ENCODE measurements at regions not wholly inside any gene's neighbourhood (a gene's known extent, or its start where the extent isn't known, plus 50 kb on each side); places are given as distances from the start of the nearest gene placed in this dataset.

DNA sequence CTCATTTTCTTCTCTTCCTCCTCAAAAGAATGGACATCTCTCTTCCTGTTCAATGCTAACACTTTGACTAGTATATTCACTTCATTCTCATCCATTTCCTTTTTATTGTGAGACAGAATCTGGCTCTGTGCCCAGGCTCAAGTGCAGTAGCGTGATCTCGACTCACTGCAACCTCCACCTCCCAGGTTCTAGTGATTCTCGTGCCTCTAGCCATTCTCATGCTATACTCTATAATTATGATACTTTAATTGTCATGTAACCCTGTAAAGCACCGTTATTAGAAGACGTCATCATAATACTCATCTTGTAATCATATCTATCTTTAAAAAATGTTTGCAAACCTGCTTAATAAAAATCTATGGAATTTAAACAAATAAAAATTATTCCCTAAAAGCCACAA lies 107.0 kb downstream of the SHOX2 start:
- 54 to 59% methylated on average over 5 of the region's 5 CpGs for WGBS, 2 donors
- Histone ChIP-seq H3K27ac (no peak overlapping the region), H3K27me3 (no peaks in the 10 kb centered on the region), H3K36me3 (no peaks in the 10 kb centered on the region), H3K4me1 (no peaks in the 10 kb centered on the region), H3K4me3 (no peak overlapping the region), H3K9me3 (peaks cover 0 to 51% (median 14%) of the 10 kb centered on the region in 11 donors)
- TF ChIP-seq, protein P1, sequence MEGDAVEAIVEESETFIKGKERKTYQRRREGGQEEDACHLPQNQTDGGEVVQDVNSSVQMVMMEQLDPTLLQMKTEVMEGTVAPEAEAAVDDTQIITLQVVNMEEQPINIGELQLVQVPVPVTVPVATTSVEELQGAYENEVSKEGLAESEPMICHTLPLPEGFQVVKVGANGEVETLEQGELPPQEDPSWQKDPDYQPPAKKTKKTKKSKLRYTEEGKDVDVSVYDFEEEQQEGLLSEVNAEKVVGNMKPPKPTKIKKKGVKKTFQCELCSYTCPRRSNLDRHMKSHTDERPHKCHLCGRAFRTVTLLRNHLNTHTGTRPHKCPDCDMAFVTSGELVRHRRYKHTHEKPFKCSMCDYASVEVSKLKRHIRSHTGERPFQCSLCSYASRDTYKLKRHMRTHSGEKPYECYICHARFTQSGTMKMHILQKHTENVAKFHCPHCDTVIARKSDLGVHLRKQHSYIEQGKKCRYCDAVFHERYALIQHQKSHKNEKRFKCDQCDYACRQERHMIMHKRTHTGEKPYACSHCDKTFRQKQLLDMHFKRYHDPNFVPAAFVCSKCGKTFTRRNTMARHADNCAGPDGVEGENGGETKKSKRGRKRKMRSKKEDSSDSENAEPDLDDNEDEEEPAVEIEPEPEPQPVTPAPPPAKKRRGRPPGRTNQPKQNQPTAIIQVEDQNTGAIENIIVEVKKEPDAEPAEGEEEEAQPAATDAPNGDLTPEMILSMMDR (IDR thresholded peaks at IDR 0.05) = no peak
- intact Hi-C loops (cut with DNase I) = no loop called here
- DNase-seq = no peak
- ATAC-seq = no peak

DNA sequence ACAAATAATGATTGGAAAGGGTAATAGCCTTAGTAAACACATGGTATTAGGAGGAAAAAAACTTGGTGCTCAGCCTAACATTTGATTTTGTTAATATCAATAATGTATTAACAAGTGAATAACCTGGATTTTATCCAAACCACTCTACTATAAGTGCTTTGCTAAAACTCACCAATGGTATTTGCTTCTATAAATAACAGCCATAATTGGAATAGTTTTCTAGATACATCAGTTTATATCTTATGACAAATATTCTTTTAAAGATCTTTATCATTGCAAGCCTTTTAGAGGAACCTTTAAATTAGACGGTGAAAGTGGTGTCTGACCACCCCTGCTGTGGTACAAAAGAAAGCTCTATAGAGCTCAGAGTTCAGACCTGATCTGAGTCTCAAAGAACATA lies 123.9 kb downstream of the SHOX2 start:
- TF ChIP-seq, protein P1 (IDR thresholded peaks at IDR 0.05) = no peak
- WGBS, 2 donors = 67 to 86% methylated on average over 1 of the region's 1 CpG
- peaks cover 0 to 2% (median 0%) of the 10 kb centered on the region in 11 donors for H3K9me3 ChIP-seq
- ATAC-seq (no peak), DNase-seq (no peak)
- H3K27ac ChIP-seq = no peak overlapping the region
- H3K4me3 ChIP-seq = no peak overlapping the region
- H3K27me3 ChIP-seq = no peaks in the 10 kb centered on the region
- intact Hi-C loops (cut with DNase I) = no loop called here
- no peaks in the 10 kb centered on the region for H3K4me1 ChIP-seq
- H3K36me3 ChIP-seq = no peaks in the 10 kb centered on the region

DNA sequence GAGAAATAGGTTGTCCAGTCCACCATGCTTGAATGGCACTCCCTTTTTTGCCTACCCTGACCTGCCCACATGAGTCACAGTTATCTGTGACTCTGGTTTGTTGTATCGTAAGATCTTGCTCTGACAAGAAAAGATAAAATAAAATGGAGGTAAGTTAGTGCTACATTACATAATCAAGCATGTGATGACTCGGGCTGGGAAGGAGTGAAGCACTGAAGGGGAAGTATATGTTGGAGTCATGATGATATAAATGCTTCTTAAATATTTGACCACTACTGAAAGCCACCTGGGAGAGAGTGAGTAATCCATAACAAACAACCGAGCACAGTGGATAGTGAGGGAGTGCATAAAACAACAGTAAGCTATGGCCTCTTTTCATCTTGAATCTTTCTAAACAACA lies 124.4 kb downstream of the SHOX2 start:
- WGBS, 2 donors = 53 to 63% methylated on average over 3 of the region's 3 CpGs
- H3K27me3 ChIP-seq = no peaks in the 10 kb centered on the region
- DNase-seq = no peak
- no peak for ATAC-seq
- intact Hi-C loops (cut with DNase I) = no loop called here
- TF ChIP-seq, protein P1 (IDR thresholded peaks at IDR 0.05) = no peak
- H3K9me3 ChIP-seq = no peaks in the 10 kb centered on the region
- H3K27ac ChIP-seq = no peak overlapping the region
- no peak overlapping the region for H3K4me3 ChIP-seq
- H3K4me1 ChIP-seq = no peaks in the 10 kb centered on the region
- no peaks in the 10 kb centered on the region for H3K36me3 ChIP-seq

GRCh38 chr3:157979022-157979421 lies 127.2 kb downstream of the SHOX2 start:
- 96 to 100% methylated on average over 1 of the region's 1 CpG for WGBS, 2 donors
- Histone ChIP-seq H3K9me3 (no peaks in the 10 kb centered on the region), H3K4me3 (no peak overlapping the region), H3K36me3 (no peaks in the 10 kb centered on the region), H3K27me3 (no peaks in the 10 kb centered on the region), H3K4me1 (no peaks in the 10 kb centered on the region), H3K27ac (no peak overlapping the region)
- no peak for ATAC-seq
- DNase-seq = no peak
- TF ChIP-seq, protein P1 (IDR thresholded peaks at IDR 0.05) = no peak
- intact Hi-C loops (cut with DNase I) = no loop called here

DNA sequence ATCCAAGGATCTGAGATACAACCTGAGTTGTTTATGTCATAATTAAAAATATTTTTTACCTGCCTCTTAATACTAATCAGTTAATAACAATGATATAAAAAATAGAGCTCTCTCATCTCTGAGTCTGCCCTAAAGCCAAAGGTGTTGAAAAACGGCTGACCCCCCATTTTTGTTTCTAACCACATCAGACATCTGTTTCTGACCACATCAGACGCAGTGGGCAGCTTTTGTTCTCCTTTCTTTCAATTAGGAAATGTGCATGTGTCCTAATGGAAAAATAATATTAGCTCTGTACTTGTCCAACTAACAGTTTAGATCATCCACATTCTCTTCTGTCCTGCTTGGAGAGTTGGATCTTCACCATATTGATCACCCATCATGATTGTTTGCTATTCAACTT lies 144.6 kb downstream of the SHOX2 start:
- no peak for DNase-seq
- no peak for ATAC-seq
- Histone ChIP-seq H3K4me3 (no peak overlapping the region), H3K27me3 (peaks cover 0 to 4% (median 0%) of the 10 kb centered on the region in 7 donors), H3K4me1 (no peaks in the 10 kb centered on the region), H3K9me3 (no peaks in the 10 kb centered on the region), H3K36me3 (no peaks in the 10 kb centered on the region), H3K27ac (no peak overlapping the region)
- 57% methylated on average over 2 of the region's 2 CpGs for WGBS, 2 donors
- TF ChIP-seq, protein P1 (IDR thresholded peaks at IDR 0.05) = no peak
- intact Hi-C loops (cut with DNase I) = no loop called here

Data from heart right ventricle (tissue), 16 donors.